Left kidney (tissue), 1 donor: ENCODE measurements at regions not wholly inside any gene's neighbourhood (a gene's known extent, or its start where the extent isn't known, plus 50 kb on each side); places are given as distances from the start of the nearest gene placed in this dataset.
A peak's percentile ranks its signal among the peaks of the same experiment; 100 is the strongest.
"Not testable (repeated sequence)": the region's sequence is repeated elsewhere in the genome, so short reads cannot be mapped to it uniquely, and the experiment has no call there.

Experiments used
- DNase-seq: peaks from one replicate; pipeline ENCODE4 v3.0.0-alpha.2; 2013

DNA sequence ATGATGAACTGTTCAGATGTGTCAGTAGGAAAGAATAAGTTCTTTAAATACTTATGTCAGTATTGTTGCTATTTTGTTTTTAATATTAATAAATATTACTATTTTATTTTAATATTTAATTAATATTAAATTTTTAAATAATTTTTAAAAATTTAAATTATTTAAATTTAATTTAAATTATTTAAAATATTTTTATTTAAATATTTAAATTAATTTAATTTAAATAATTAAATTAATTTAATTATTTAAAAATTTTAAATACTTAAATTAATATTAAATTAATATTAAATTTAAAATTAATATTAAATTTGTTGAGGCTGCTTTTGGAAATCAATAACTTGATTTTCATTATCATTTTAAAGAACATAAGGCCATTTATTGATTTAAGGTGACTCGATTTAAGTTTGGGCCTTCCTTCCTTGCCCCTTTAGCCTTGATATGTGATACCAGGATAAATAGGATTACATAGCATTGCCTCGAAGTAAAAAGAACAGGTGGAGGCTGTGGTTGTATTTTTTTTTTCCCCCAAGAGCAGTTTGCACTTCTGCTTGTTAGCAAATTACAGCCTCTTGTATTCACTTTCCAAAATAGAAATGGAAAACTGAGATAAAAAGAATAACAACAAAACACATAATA, 915.2 kb downstream of the TTLL7 start:
- DNase-seq, result no peak

DNA sequence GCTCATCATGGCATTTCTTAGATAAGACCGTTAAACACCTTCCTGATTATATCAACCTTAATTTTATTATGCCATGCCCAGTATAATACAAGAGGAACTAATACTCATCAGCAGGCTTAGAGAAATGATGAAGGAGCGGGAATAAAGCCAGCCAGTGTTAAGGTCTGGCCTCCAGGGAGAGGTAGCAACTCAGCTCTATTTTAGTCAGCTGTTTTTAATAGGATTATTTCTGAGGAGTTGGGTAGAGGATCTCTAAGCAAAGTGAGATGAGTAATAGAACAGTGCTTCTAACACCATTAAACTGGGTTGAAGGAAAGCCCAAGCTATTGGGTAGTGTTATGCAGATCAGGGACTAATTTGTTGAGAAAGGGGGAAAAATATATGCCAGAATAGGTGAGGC, 921.5 kb downstream of the TTLL7 start:
- DNase-seq, result no peak

DNA sequence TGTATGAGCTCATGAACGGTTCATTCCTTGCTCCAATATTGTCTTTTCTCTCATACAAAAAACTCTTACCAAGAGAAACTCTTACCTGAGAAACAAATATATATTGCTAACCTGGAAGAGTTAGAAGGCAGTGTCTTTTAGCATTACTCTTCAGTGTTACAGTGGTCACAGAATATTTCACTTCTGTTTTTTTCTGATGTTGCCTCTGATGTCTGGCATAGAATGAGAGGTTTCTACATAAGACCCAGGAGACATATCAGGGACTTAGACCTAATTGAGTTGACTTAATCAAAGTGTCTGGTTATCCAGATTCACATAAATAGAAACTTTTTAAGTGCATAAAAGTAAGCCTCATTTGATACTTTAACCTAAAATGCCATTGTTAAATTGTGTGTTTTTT, 923.8 kb downstream of the TTLL7 start:
- DNase-seq, result no peak

DNA sequence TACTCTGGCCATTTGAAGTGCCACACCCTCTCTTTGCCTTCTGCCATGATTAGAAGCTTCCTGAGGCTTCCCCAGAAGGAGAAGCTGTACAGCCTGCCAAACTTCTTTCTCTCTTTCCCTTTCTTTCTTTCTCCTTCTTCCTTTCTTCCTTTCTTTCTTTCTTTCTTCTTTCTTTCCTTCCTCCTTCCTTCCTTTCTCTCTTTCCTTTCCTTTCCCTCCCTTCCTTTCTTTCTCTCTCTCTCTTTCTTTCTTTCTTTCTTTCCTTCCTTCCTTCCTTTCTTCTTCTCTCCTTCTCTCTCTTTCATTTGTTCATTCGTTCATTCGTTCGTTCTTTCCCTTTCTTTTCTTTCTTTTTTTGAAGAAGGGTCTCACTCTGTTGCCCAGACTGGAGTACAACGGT, 931.0 kb downstream of the TTLL7 start:
- DNase-seq, result no peak

DNA sequence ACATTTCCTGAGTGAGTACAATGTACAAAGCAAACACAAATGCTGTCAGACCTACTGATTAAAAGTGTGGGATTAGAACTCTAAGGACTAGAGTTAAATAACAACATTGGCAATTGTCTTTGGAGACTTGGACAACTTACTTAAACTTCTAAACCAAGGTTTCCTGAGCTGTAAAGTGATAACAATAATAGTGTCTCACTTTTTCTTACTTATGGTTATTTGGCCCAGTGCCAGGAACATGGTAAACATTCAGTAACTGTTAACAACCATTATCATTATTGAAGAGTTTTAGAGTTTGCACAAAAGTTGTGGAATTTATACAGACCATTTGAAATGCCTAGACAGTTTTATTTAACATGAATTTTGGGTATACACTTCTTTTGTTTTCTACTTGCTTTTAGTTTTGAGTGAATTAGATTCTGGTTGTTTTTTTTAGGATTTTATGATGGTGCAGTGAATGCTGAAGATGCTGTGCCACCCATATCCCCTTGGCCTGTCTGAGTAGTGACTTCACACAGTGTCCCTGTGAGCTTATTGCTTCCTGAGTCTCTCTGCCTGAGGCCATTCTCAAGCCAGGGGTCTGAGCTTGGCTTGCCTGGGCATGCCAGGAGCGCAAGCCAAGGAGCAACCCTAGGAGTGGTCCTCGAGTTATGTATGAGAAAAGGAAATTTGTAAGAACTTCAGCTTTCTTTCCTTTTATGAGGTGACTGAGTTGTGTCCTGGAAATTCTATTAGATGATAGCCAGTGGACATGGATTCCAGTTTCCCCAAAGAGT, 932.8 kb downstream of the TTLL7 start:
- DNase-seq, result no peak

DNA sequence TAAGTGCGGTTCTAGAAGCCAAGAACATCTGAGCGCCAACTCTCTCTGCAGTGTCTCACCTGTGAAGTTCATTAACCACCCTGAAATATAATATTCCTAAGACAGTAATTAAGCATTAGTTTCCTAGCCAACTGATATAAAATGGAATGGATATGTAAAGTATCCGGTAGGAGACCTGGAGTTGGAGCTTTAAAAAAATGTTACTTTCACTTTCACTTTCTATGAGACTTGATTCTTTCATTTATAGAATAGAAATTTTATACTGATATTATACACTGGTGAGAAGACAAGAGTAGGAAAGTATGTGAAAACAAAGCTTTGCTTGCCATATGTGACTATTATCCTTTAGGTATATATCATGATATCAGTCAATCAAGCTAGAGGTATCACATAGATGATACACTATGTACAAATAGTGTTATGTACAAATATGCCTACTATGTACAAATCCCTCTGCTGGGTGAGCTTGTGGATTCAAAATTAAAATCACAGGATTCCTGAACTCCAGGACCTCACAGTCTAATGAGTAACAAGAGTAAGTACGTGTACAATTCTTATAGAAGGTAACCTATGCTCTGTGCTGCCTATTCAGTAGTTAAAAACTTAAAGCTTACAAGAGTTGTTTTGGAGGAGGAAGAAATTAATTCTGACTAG, 934.2 kb downstream of the TTLL7 start:
- no peak for DNase-seq

DNA sequence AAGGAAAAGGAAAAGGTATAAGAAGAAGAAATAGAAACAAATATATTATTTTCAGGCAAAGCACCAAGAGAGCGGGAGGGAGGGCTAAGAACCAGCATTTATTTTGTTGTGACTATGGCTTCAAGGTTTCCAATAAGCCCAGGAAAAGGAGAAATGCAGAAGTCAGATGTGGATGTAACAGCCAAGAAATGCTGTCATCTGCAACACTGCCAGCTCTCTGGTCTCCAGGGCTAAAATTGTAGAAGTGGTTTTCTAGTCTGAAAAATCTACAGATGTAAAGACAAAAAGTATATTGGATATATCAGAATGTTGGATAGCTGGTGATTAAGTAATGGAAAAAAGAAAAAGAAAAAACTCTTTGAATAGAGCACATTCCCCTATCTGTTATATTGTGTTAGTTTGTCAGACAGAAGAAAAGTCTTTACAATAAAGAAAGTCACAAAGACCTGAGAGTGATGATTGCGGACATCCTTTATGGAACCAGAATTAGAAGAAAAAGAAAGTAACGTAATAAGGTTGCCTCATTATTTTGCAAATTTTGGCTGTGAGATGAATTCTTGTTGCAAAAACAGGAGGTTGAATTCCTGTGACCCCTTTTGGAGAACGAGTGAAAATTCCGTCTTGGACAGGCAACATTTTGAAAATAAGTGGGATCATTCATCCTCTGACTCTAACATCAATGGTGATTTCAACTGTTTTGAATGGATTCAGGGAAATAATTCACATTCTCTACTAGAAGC, 938.1 kb downstream of the TTLL7 start:
- no peak for DNase-seq

DNA sequence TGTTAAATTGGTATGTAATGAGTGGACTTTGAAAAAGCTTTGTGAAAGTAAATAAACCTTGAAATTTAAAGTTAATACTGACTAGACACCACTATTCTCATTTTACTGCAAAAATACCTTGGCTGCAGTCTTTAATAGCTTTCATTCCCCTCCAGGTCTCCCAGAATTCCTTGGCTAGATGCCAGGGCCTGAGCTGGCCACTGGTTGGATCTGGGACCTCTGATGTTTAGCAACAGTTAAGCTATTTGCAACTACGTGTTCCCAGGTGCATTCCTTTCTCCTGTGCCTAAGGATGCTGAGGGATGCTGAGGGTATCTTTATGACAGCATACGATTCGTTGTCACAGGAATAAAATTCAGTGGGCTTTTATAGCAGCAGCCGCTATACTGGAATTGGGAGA, 938.7 kb downstream of the TTLL7 start:
- DNase-seq, result peak; percentile 18

DNA sequence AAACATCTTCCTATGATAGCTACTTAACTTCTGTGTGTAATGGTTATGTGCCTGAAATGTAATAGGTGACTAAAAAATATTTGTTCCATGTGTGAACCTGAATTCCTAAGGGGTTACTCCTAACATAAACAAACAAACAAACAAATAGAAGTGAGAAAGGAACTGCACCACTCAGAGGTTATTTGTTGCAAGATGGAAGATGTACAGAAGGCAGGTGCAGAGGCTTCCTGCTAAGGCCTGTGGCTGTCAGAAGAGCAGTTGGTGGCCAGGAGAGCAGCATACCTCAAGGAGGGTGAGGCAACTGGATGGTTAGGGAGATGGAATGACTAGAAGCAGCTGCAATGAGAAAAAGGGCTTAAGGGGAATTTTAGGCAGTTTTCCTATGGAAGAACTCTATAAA, 940.6 kb downstream of the TTLL7 start:
- DNase-seq, result no peak

DNA sequence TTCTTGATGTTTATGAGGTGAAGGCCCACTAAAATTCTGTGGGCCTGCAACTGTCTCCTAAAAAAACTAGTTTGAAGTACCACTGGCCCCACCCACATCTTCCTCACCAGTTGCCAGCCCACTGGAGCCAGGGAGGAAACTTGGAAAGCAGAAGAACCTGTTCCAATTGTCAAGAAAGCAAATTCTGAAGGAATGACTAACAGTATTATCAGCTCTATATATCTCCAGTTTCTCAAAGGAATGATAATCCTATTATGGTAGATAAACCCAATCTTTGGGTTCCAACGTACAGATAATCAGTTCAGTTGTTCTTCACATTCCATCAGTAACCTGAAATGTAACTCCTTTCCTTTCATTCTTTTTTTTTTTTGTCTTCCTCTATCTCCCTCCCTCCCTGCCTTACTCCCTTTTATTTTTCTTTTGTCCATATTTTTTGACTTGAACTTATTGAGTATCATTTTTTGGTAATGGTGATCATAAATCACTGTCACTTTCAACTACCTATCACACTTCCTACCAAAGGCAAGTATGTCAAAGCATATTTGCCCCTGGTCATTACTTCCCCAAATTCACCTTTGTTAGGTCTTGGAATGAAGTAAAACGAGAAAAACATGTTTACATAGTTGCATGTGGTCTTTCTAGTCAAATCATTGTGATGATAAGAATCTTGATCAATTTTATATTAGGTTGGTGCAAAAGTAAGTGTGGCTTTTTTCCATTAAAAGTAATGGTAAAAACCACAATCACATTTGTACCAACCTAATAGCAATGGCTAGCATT, 943.4 kb downstream of the TTLL7 start:
- DNase-seq, result no peak

DNA sequence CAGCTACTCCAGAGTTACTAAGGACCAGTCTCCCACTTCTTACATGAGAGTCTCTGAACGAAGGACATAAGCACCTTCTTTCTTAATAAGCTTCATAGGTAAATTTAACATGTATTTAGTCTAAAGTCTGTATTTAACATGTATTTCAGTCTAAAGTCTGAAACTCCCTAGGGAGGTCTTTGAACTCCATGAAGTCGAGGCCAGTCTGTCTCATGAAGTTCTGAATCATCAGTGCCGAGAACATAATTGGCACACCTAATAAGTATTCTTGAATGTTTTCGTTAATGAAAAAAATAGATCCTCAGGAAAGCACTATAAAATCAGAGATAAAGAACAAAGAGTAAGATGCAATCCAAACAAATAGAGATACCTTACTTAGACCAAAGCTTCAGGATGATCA, 945.5 kb downstream of the TTLL7 start:
- no peak for DNase-seq

DNA sequence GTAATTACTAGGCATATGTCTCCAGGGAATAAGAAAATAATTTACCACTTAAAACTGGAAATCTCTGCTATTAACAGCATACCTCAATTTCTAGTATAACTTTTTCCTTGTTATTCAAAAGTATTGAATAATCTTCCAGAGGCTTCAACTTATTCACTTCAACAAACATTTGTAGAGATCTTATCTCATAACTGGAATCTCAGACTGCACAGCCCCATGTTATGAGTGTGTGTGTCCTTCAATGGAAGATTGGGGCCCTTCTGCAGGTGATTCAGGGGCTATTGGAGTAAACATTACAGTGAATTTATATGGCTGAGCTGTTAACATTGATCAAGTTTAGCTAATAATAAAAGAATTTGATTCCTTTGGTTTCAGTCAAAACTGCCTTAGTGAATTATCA, 946.1 kb downstream of the TTLL7 start:
- DNase-seq, result no peak

DNA sequence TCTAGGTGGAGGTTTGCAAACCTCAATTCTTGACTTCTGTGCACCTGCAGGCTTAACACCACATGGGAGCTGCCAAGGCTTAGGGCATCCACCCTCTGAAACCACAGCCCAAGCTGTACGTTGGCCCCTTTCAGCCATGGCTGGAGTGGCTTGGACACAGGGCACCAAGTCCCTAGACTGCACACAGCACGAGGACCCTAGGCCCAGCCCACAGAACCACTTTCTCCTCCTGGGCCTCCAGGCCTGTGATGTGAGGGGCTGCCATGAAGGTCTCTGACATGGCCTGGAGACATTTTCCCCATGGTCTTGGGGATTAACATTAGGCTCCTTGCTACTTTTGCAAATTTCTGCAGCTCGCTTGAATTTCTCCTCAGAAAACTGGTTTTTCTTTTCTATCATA, 947.9 kb downstream of the TTLL7 start:
- DNase-seq, result not testable (repeated sequence)

DNA sequence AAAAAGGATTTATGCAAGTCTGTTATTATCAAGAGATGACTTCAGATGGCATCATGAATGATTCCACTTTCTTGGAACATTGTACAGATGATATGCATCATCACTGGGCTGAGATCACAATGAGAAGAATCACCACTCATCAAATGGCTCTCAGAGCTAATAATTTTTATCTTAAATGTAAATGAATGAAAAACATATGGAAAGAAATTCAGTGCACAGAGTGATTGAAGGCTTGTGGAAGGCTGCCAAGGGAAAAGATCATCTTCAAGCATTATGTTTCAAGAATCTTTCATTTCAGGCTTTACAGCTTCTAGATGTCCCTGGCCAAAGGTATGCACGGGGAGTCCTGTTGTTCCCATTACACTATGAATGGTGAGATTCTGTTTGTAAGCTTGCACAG, 955.7 kb downstream of the TTLL7 start:
- no peak for DNase-seq

DNA sequence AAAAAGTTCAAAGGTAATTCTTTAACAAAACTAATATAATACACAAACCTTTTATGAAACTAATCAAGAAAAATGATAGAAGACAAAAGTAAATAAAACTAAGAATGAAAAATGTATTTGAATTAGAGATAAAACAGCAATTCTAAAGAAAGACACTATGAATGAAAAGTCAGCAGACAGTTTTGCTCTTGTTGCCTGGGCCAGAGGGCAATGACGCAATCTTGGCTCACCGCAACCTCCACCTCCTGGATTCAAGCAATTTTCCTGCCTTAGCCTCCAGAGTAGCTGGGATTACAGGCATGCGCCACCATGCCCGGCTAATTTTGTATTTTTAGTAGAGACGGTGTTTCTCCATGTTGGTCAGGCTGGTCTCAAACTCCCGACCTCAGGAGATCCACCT, 959.8 kb downstream of the TTLL7 start:
- DNase-seq, result not testable (repeated sequence)

DNA sequence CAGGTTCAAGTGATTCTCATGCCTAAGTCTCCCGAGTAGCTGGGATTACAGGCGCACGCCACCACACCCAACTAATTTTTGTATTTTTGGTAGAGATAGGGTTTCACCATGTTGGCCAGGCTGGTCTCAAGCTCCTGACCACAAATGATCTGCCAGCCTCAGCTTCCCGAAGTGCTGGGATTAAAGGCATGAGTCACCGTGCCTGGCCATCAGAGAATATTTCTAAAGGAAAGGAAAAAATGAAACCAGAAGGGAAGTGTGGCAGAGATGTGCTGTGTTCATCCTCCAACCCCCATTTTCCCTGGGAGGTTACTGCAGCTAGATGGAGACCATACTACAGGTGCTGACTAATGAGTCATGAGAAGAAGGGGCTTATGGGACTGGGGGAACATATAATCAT, 964.1 kb downstream of the TTLL7 start:
- no peak for DNase-seq

DNA sequence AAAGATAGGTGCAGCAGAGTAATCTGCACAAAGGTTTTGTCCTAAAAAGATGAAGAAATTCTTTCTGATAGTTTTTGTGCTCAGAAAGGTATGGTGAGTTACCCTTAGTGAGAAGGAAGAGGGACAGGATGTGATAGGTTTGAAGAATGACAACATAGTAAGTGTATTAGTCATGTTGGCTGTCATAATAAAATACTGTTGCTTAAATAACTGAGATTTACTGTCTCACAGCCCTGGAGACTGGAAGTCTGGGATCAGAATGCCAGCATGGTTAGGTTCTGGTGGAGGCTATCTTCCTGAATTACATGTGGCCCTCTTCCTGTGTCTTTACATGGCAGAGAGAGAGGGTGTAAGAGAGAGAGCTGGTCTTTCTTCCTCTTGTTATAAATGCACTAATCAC, 965.2 kb downstream of the TTLL7 start:
- no peak for DNase-seq

DNA sequence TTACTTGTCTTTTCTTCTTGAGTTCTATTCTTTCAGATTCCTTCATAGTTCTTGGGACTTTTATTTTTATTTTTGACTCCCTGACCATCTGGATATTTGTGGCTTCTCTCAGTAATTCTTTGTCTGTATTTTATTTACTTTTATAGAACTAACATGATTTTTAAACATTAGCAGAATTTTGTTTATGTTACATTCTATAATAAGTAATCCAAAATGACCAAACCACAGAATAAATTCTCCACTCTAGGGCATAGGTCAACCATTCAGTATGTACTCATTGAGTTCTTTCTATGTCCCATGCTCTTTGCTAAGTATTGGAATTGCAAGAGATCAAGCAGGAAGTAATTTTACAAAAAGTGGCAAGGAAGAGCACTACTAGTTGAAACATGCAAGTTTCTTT, 969.0 kb downstream of the TTLL7 start:
- DNase-seq, result no peak

DNA sequence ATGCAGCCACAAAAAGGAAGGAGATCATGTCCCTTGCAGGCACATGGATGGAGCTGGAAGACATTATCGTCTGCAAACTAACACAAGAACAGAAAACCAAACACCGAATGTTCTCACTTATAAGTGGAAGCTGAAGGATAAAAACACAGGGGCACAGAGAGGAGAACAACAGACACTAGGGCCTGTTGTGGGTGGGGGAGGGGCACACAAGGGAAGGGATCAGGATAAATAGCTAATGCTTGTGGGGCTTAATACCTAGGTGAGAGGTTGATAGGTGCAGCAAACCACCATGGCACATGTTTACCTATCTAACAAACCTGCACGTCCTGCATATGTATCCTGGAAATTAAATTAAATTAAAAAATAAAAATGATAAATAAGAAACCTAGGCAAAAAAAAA, 969.9 kb downstream of the TTLL7 start:
- no peak for DNase-seq

DNA sequence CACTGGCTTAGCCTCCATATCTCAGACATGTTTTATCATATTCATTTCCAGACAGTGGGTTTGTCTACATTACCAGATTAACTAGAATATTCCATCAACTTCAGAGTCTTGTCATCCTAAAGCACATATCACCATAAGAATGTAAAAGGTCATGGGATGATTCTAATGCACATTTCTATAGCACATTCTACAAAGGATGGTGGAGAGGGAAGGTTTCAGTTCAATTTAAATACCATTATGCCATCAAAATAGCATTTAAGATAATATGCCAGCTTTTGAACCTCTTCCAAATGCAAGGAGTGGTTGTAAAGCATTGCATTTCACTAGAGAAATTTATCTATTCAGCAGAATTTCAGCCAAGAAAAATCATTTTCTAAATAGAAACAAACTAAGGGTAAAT, 970.5 kb downstream of the TTLL7 start:
- no peak for DNase-seq

DNA sequence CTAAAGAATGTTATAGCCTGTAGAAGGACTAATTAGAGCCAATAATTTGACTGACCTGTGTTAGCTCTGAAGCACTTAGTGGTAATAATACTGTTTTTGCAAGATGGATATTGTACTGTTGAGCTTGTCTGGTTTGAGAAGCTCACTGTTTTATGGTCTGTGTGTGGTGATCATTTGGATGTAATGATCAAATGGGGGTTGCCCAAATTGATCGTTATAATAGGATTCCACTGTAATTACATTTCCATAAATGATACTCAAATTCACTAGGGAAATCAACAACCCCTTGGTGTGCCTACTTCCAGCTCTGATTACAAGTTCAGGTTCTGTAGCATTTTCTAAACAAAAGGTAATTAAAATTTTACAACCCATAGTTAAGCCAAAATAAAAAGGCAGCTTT, 971.4 kb downstream of the TTLL7 start:
- no peak for DNase-seq

DNA sequence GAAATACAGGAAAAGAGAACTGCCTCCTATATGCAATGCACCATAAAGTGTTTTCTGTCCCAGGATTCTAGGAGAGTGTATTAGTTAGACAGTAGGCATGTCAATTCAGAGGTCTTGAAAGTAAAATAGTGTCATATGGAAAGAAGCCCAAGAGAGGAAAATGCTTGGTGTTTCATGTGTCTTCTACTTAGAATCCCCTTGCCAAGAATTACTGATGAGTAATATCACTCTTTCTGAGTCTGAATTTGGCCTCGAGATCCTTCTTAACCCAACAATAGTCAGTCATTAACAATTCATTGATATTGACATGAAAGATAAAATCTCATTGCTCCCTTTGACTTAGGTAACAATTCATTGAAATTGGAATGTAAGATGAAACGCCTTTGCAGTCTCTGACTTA, 972.2 kb downstream of the TTLL7 start:
- no peak for DNase-seq
